ENCODE measurements at regions not wholly inside any gene's neighbourhood (a gene's known extent, or its start where the extent isn't known, plus 50 kb on each side); places are given as distances from the start of the nearest gene placed in this dataset.

GRCh38 chrX:8244301-8244700 lies 73.2 kb upstream of the VCX2 start:
- Histone ChIP-seq H3K9ac (ENCODE audit: extremely low read depth, insufficient read length, low read length) (no peak overlapping the region), H3K23me2 (ENCODE audit: insufficient read length, low read depth, low read length, poor library complexity, severe bottlenecking) (no peaks in the 10 kb centered on the region), H4K91ac (ENCODE audit: insufficient read length, low read depth, low read length) (no peak overlapping the region), H3K79me1 (ENCODE audit: insufficient read depth, low read depth, low read length, poor library complexity, severe bottlenecking) (no peaks in the 10 kb centered on the region), H2BK20ac (ENCODE audit: low read depth, low read length, poor library complexity, severe bottlenecking) (no peak overlapping the region), H3K4ac (ENCODE audit: low read depth, low read length) (no peak overlapping the region), H3K18ac (ENCODE audit: insufficient read length, low read depth, low read length) (no peak overlapping the region), H4K8ac (replicated peaks; ENCODE audit: insufficient read length, low read depth, low read length) (no peak overlapping the region), H2AK5ac (ENCODE audit: insufficient read length, low read length) (no peak overlapping the region), H2BK5ac (ENCODE audit: insufficient read length, low read length) (no peak overlapping the region), H3K27me3 (ENCODE audit: insufficient read depth, low read length) (no peaks in the 10 kb centered on the region), H3K79me2 (ENCODE audit: insufficient read depth, low read length) (no peaks in the 10 kb centered on the region), H2BK120ac (ENCODE audit: low read depth, low read length, poor library complexity, severe bottlenecking) (no peak overlapping the region), H3K56ac (ENCODE audit: insufficient read length, low read depth, low read length) (no peak overlapping the region), H3K9me3 (ENCODE audit: control insufficient read depth, low read depth, low read length) (no peaks in the 10 kb centered on the region), H3K14ac (ENCODE audit: insufficient read depth, low read length) (no peak overlapping the region), H3T11ph (ENCODE audit: low read length) (no peak overlapping the region), H4K20me1 (ENCODE audit: control insufficient read depth, insufficient read depth, insufficient read length) (no peaks in the 10 kb centered on the region), H3K23ac (ENCODE audit: insufficient read length, low read depth, low read length) (no peak overlapping the region), H3K27ac (ENCODE audit: insufficient read length, low read depth, low read length) (no peak overlapping the region), H3K4me1 (ENCODE audit: insufficient read depth, low read length) (no peaks in the 10 kb centered on the region; the same call in 1 of the 2 replicates), H2BK12ac (ENCODE audit: insufficient read length, low read depth, low read length) (no peak overlapping the region), H4K5ac (ENCODE audit: insufficient read length, low read depth, low read length) (no peak overlapping the region), H3K4me2 (ENCODE audit: insufficient read depth, insufficient read length, low read length) (no peak overlapping the region), H2AFZ (ENCODE audit: low read length) (no peak overlapping the region), H2BK15ac (ENCODE audit: low read depth, low read length) (no peak overlapping the region)
- no CpG with 5 or more reads among the region's 6 CpGs for WGBS (ENCODE audit: extremely low coverage, insufficient read length, low lambda C conversion rate)
- H3K4me1 Mint-ChIP-seq, result no peaks in the 10 kb centered on the region
- DNase-seq, result no peak
- H3K9me3 Mint-ChIP-seq, result no peaks in the 10 kb centered on the region
- H3K36me3 Mint-ChIP-seq (ENCODE audit: insufficient read depth in 1 of 3, low read depth in 3 of 3), result no peaks in the 10 kb centered on the region
- TF ChIP-seq, protein P1, sequence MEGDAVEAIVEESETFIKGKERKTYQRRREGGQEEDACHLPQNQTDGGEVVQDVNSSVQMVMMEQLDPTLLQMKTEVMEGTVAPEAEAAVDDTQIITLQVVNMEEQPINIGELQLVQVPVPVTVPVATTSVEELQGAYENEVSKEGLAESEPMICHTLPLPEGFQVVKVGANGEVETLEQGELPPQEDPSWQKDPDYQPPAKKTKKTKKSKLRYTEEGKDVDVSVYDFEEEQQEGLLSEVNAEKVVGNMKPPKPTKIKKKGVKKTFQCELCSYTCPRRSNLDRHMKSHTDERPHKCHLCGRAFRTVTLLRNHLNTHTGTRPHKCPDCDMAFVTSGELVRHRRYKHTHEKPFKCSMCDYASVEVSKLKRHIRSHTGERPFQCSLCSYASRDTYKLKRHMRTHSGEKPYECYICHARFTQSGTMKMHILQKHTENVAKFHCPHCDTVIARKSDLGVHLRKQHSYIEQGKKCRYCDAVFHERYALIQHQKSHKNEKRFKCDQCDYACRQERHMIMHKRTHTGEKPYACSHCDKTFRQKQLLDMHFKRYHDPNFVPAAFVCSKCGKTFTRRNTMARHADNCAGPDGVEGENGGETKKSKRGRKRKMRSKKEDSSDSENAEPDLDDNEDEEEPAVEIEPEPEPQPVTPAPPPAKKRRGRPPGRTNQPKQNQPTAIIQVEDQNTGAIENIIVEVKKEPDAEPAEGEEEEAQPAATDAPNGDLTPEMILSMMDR (conservative IDR thresholded peaks at IDR 0.05), result no peak
- no peaks in the 10 kb centered on the region for H3K27me3 Mint-ChIP-seq (ENCODE audit: low read depth)
- no peak overlapping the region for H3K4me3 Mint-ChIP-seq
- H3K27ac Mint-ChIP-seq, result no peak overlapping the region

Data from H9 (cell line).